Natural killer cell (primary cell): ENCODE measurements at regions not wholly inside any gene's neighbourhood (a gene's known extent, or its start where the extent isn't known, plus 50 kb on each side); places are given as distances from the start of the nearest gene placed in this dataset.

ENCODE experiments used
- ATAC-seq, 3 donors: fragments of 150-1000 bp in 2 of 3; fragments of 200-7000 bp in 1 of 3; cut with Tn5 transposase; 1 replicate in 1 of 3; 2 replicates in 2 of 3; pipeline ENCODE4 v1.10.0; 2021; ENCODE audit warnings: mild to moderate bottlenecking in 2 of 3, moderate library complexity in 2 of 3
- DNase-seq, 2 donors: peaks; one replicate each; pipeline versions ENCODE4 v3.0.0 to v3.0.0-alpha.2; 2013 to 2021; ENCODE audit warnings: mixed read lengths in 1 of 2
- H3K27ac ChIP-seq: one replicate; pipeline ENCODE4 v1.5.1; 2013; ENCODE audit warnings: mild to moderate bottlenecking, low read length
- H3K27me3 ChIP-seq: one replicate; pipeline ENCODE4 v1.6.1; 2013; ENCODE audit warnings: low read length; ENCODE audit not compliant: control insufficient read depth, insufficient read depth
- H3K36me3 ChIP-seq: one replicate; pipeline ENCODE4 v1.6.1; 2013; ENCODE audit warnings: low read length; ENCODE audit not compliant: control insufficient read depth, insufficient read depth
- H3K4me1 ChIP-seq: one replicate; pipeline ENCODE4 v1.6.1; 2013; ENCODE audit warnings: low read length; ENCODE audit not compliant: control insufficient read depth, insufficient read depth
- H3K4me3 ChIP-seq: one replicate; pipeline ENCODE4 v1.5.1; 2013; ENCODE audit warnings: low read length
- H3K9me3 ChIP-seq: one replicate; pipeline ENCODE4 v1.6.1; 2013; ENCODE audit warnings: low read length; ENCODE audit not compliant: control insufficient read depth, insufficient read depth
- H3K27ac Mint-ChIP-seq, 2 donors: one replicate each; pipeline ENCODE4 v1.8.0; 2022; ENCODE audit warnings: mild to moderate bottlenecking in 2 of 2, mixed read lengths in 2 of 2, moderate library complexity in 1 of 2
- H3K27me3 Mint-ChIP-seq, 2 donors: one replicate each; pipeline ENCODE4 v1.8.0; 2022; ENCODE audit warnings: low read depth in 2 of 2, mixed read lengths in 2 of 2
- H3K36me3 Mint-ChIP-seq: one replicate; pipeline ENCODE4 v1.8.0; 2022; ENCODE audit warnings: mixed read lengths
- H3K4me1 Mint-ChIP-seq, 2 donors: one replicate each; pipeline ENCODE4 v1.8.0; 2022; ENCODE audit warnings: mixed read lengths in 2 of 2
- H3K4me3 Mint-ChIP-seq: one replicate; pipeline ENCODE4 v1.8.0; 2022; ENCODE audit warnings: mild to moderate bottlenecking, moderate library complexity, mixed read lengths
- H3K9me3 Mint-ChIP-seq, 2 donors: one replicate each; pipeline ENCODE4 v1.8.0; 2022; ENCODE audit warnings: mixed read lengths in 2 of 2
- WGBS: methylation state at CpG from one replicate; pipeline ENCODE4 v1.1.7; 2013; ENCODE audit warnings: missing lambda C conversion rate; ENCODE audit not compliant: insufficient coverage; 5-methylcytosine and 5-hydroxymethylcytosine counted together
- intact Hi-C: fragments of 100-400 bp; cut with micrococcal nuclease; formaldehyde crosslinking; loops from one replicate; pipeline ENCODE4 v1.14.2; 2022
- TF ChIP-seq, protein P1 (sequence below): fragments of 200-600 bp; IDR thresholded peaks from one replicate; pipeline ENCODE4 v1.8.0; 2022; ENCODE audit warnings: antibody characterized with exemption

DNA sequence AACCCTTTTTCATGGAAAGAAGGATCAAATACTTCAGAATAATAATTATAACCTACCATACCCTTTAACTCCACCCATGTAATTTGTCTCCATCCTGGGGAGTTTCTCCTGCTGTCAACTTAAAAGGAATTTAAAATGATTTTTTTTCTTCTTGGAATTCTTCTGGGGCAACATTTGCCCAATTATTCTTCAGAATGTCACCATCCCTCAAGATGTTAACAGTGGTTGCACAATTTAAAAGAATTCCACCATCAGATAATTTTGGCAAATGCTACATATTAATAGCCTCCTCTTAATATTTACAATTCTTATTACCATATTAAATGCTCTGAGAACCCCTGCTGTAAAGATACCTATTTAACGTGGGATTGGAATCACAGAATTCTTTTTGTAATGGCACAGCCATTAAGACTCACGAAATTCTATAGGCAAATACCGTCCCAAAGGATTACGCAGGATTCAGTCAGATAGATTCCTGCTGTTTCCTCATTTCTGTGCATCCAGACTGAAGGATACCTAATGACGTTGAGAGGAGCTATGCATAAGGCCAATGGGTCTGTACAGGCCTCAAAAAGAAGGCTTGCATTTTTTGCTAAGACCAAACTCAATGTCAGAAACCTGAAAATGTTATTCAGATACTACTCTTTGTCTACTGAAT is 177.5 kb downstream of the DAD1 start:
- Mint-ChIP-seq H3K36me3 (no peaks in the 10 kb centered on the region), H3K9me3 (no peaks in the 10 kb centered on the region), H3K4me3 (no peak overlapping the region), H3K27ac (no peak overlapping the region), H3K4me1 (peaks cover 20 to 27% of the 10 kb centered on the region in 2 donors), H3K27me3 (peaks cover 0 to 3% of the 10 kb centered on the region in 2 donors)
- intact Hi-C loops = no loop called here
- H3K36me3 ChIP-seq = no peaks in the 10 kb centered on the region
- H3K27ac ChIP-seq = no peak overlapping the region
- no peaks in the 10 kb centered on the region for H3K27me3 ChIP-seq
- ATAC-seq = no peak
- TF ChIP-seq, protein P1, sequence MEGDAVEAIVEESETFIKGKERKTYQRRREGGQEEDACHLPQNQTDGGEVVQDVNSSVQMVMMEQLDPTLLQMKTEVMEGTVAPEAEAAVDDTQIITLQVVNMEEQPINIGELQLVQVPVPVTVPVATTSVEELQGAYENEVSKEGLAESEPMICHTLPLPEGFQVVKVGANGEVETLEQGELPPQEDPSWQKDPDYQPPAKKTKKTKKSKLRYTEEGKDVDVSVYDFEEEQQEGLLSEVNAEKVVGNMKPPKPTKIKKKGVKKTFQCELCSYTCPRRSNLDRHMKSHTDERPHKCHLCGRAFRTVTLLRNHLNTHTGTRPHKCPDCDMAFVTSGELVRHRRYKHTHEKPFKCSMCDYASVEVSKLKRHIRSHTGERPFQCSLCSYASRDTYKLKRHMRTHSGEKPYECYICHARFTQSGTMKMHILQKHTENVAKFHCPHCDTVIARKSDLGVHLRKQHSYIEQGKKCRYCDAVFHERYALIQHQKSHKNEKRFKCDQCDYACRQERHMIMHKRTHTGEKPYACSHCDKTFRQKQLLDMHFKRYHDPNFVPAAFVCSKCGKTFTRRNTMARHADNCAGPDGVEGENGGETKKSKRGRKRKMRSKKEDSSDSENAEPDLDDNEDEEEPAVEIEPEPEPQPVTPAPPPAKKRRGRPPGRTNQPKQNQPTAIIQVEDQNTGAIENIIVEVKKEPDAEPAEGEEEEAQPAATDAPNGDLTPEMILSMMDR = no peak
- WGBS = 98% methylated on average over 5 of the region's 5 CpGs
- DNase-seq = no peak
- no peaks in the 10 kb centered on the region for H3K9me3 ChIP-seq
- no peak overlapping the region for H3K4me3 ChIP-seq
- peaks cover 8% of the 10 kb centered on the region for H3K4me1 ChIP-seq

DNA sequence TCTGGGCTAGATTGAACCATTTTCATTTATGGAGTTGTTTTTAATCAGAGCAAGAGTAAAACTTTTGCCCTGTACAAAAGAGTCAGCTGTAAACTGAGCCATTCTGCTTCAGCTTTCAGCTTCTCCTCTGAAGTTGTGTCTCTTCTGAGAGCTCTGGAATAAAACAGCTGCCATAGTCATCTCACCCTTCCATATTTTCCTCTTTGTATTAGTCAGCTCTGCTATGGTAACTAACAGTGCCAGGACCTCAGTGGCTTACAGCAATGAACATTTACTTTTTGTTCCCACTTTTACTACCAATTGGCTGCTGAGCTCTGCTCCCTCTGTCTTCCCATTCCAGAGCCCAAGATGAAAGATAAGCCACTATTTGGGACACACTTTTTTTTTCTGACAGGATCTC is 178.5 kb downstream of the DAD1 start:
- Mint-ChIP-seq H3K4me1 (peaks cover 10 to 21% of the 10 kb centered on the region in 2 donors), H3K4me3 (no peak overlapping the region), H3K36me3 (no peaks in the 10 kb centered on the region), H3K9me3 (no peaks in the 10 kb centered on the region), H3K27ac (peak overlapping the region in 1 of 2 donors; percentile 19), H3K27me3 (peaks cover 0 to 3% of the 10 kb centered on the region in 2 donors)
- no peaks in the 10 kb centered on the region for H3K36me3 ChIP-seq
- TF ChIP-seq, protein P1 = no peak
- no peaks in the 10 kb centered on the region for H3K9me3 ChIP-seq
- H3K27ac ChIP-seq = no peak overlapping the region
- no peak for ATAC-seq
- no peak overlapping the region for H3K4me3 ChIP-seq
- no peaks in the 10 kb centered on the region for H3K27me3 ChIP-seq
- intact Hi-C loops = no loop called here
- peaks cover 8% of the 10 kb centered on the region for H3K4me1 ChIP-seq
- no peak for DNase-seq

DNA sequence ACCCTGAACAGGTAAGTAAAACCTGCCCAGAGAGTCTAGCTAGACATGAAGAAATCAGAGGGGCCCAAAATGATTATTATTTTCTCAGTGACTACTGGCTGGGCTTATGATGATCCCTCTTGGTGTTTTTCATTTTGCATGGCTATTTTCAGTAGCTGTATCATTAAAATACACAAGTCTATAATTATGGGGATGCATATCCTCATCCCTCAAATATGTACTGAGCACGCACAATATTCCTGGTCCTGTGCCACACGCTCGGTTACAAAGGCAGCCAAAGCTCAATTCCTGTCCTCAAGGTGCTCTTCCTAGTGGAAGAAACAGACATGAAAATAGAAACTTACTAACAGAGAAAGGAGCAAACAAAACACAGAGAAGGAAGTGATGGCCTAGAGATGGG is 180.0 kb downstream of the DAD1 start:
- H3K4me1 ChIP-seq = peaks cover 8% of the 10 kb centered on the region
- H3K36me3 Mint-ChIP-seq = no peaks in the 10 kb centered on the region
- no peak overlapping the region for H3K27ac ChIP-seq
- ATAC-seq = no peak
- H3K36me3 ChIP-seq = no peaks in the 10 kb centered on the region
- intact Hi-C loops = no loop called here
- H3K4me3 ChIP-seq = no peak overlapping the region
- TF ChIP-seq, protein P1 = no peak
- no peaks in the 10 kb centered on the region for H3K9me3 Mint-ChIP-seq
- no peak overlapping the region for H3K27ac Mint-ChIP-seq
- 97% methylated on average over 3 of the region's 3 CpGs for WGBS
- no peak for DNase-seq
- peaks cover 0 to 3% of the 10 kb centered on the region in 2 donors for H3K27me3 Mint-ChIP-seq
- H3K9me3 ChIP-seq = no peaks in the 10 kb centered on the region
- peaks cover 10 to 17% of the 10 kb centered on the region in 2 donors for H3K4me1 Mint-ChIP-seq
- no peak overlapping the region for H3K4me3 Mint-ChIP-seq
- H3K27me3 ChIP-seq = no peaks in the 10 kb centered on the region

DNA sequence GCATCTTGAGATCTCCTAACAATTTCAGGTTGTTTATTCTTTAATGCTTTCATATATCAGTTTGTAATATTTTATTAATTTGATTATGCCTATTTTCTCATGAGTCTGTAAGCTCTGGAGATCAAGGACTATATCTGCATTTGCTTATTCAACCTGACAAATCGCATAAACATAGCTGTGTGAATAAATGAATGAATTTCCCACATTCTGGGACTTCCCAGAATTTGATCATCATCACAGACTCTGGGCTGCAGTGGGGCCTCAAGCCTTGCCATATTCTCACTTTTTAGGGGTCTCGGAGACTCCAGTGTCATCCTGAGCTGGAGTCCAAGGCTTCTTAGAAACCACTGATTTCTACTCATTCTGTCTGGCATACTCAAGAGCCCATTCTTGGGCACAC is 180.5 kb downstream of the DAD1 start:
- Mint-ChIP-seq H3K36me3 (no peaks in the 10 kb centered on the region), H3K27me3 (peaks cover 0 to 3% of the 10 kb centered on the region in 2 donors)
- 100% methylated on average over 2 of the region's 2 CpGs for WGBS

More for the DNA sequence above, 180.5 kb downstream of the DAD1 start:
- Histone ChIP-seq H3K27ac (no peak overlapping the region), H3K4me1 (peaks cover 8% of the 10 kb centered on the region), H3K27me3 (no peaks in the 10 kb centered on the region), H3K36me3 (no peaks in the 10 kb centered on the region), H3K9me3 (no peaks in the 10 kb centered on the region), H3K4me3 (no peak overlapping the region)
- intact Hi-C loops = no loop called here
- Mint-ChIP-seq H3K4me3 (no peak overlapping the region), H3K4me1 (peaks cover 10 to 17% of the 10 kb centered on the region in 2 donors), H3K9me3 (no peaks in the 10 kb centered on the region), H3K27ac (no peak overlapping the region)
- TF ChIP-seq, protein P1 = no peak
- DNase-seq (no peak), ATAC-seq (no peak)
